Stimulated activated CD4-positive, alpha-beta T cell treated with anti-CD3 and anti-CD28 coated beads, Interleukin-12 subunit alpha, Interleukin-12 subunit beta, amount 100 ng/mL, for 48 hours (primary cell): ENCODE measurements at regions not wholly inside any gene's neighbourhood (a gene's known extent, or its start where the extent isn't known, plus 50 kb on each side); places are given as distances from the start of the nearest gene placed in this dataset.
"Not testable (repeated sequence)": the region's sequence is repeated elsewhere in the genome, so short reads cannot be mapped to it uniquely, and the experiment has no call there.

Experiments used
- DNase-seq, 3 donors: peaks; one replicate each; pipeline ENCODE4 v3.0.0-alpha.2; 2020; ENCODE audit warnings: low read depth in 2 of 3, low spot score in 1 of 3

DNA sequence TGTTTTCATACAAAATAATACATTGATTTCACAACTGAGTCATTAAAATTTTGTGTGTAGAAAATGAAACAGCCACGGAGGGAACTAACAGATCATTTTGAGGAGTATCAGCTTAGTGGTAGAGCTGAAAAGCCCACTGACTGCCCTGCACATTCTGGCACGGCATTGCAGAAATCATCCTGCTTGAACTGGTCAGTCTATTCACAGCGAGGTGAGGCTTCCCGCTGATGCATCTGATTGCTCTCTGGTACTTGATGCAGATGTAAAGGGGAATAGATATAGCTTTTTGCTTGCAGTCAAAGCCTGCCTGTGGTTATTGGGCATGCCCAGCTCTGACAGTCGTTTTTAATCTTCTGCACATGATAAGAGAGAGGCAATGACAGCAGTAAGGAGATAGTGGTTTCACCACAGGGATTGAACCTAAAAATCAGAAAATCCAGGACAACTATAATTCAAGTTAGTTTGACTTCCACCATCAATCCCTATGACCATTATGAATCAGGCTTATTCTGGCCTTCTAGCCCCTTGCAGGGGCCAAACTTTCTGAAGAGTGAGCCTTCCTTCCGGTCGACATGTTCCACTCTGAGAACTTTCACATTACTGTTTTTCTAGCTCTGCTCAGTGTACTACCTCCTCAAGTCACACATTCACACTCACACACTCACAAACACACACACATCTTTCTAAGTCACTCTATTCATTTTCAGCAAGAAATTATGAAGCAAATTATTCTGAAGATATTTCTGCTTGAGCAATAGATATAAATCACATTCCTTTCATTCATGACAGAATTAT lies 782.8 kb upstream of the NUDT12 start:
- no peak for DNase-seq

DNA sequence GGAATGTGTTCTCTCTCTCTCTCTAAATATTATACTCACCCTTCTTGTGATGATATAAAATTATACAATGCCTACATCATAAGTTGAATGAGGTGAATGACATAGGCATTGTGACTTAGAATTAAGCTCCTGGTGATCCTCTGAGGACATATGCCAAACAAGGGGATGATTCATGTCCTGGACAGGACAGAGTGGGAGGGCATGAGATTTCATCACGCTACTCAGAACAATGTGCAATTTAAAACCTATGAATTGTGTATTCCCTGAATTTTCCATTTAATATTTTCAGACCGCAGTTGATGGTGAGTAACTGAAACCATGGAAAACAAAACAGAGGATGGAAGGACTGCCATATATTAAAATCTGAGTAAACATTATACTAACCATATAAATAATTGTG lies 782.2 kb upstream of the NUDT12 start:
- DNase-seq: no peak

DNA sequence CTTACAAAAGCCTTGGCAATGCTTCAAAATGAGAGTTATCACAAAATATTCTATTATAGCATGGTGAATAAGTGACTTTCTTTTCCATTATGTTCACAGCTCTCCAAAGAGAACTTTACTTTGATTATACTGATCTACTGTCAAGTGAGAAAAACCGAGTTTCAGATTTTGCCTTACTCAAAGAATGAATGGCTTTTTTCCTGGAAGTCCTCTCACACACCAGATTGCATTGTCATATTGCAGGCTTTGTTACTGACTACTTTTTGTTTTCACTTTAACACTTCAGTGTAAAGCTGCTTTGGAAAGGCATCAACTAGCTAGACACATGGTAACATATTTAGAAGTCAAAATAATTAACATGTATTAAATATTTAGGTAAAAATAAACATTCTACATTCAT lies 765.2 kb upstream of the NUDT12 start:
- DNase-seq: no peak

DNA sequence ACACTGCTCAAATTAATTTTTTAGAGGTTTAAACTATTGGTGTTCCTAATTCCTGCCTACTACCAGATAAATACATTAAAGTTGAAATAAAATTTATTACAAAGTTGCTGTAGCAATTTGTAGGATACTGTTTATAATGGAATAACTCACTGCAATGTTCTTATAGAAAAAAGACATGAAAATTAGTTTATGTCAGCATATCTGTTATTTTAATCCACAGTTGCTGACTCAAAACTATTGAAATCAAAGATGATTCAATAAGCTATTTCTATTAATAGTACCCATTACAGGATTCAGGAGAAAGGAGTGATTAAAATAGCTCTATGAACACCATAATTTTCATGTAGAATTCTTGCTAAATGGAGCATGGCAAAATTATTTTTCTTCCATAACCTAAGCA lies 764.4 kb upstream of the NUDT12 start:
- DNase-seq: no peak

DNA sequence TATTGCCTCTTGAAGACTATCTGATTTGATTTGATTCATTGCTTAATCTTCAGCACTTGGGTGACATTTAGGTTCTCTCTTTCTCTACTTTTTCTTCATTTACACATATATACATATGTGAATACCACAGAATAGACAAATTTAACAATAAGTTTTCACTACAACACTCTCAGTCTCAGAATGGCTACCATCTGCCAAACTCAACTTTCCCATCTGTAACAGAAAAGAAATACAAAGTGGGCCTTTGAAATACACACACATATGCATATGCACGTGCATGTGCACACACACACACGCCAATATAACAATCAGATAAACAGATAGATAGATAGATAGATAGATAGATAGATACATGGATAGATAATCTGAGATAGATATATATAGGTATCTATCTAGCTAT lies 762.8 kb upstream of the NUDT12 start:
- no peak for DNase-seq

DNA sequence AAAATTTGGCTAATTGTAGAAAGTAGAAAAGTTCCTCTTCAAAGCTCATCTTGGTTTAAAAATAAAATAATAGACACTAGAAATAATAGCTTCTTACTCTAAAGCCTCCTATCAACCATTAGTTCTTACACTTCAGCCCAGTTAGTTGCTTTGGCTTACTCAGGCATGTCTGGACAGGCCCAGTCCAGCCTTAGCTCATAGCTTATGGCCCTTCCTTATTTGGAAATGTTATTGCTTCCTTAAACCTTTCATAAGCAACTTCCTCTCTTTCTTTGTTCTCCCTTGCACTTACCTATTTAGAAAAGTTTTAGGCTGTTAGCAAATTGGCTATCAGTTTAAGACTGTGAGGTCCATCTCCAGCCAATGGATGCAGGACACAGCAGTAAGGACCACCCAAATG lies 754.1 kb upstream of the NUDT12 start:
- DNase-seq: not testable (repeated sequence)

DNA sequence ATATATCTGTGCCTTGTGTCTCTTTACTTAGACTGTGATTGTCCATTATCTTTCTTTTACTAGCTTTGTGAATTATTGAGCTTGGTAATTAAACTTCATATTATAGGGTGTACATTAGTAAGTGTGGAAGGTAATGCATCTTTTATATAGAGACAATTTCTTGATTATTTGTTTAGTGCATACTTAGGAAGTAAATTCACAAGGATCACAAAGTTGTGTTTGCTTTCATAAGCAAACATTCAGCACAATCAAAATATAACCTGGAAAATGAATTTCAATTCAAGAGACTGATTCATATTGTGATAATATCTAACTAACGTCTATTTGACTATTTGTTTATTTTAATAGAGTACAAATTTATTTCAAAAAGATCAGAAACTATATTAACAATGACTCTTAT lies 749.9 kb upstream of the NUDT12 start:
- DNase-seq: no peak

DNA sequence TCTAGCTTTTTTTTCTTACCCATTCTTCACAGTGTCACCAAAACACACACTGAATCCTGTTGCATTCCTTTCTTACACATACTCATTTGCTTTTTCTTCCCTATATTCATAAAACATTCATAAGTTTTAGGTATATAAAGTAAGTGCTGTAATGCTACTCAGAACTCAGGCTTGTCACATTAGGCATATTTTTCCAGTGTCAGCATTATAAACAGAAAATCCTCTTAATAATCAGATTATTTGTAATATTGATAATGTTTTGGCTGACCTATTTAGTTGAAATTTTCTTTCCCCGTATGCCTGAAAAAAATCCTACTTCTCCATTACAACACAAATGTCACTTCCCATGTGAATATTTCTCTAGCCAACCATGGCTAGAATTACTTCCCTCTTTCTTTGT lies 743.0 kb upstream of the NUDT12 start:
- no peak for DNase-seq

DNA sequence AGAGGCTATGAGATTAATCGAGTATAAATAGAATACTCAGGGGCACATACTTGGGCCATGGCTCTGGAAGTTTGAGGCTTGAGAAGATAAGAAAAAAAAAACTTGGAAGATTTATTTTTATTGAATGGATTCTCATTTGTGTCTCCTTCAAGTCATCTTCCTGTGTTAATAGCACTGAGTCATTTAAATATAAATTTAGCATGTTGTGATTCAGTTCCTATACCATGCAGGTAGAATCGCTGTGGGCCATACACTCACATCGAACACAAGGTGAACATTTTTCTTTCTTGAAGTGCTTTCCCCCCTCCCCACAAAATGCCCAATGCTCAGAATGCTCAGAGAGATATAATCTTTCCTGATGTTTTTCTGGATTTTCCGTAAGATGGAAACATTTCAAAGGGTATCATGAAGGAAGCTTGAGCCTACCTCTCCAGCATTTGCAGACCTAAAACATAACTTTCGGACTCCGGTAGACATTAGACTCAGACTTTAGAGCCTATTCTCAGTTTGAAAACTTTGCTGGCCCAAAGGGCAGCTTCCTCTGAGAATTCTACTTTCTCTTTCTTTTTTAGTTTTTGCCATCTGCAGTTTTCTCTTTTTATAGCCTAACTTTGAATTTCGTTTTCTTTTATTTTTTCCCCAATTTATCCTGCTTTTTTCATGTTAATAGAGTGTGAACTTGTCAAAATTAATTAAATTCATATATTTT lies 737.6 kb upstream of the NUDT12 start:
- no peak for DNase-seq

DNA sequence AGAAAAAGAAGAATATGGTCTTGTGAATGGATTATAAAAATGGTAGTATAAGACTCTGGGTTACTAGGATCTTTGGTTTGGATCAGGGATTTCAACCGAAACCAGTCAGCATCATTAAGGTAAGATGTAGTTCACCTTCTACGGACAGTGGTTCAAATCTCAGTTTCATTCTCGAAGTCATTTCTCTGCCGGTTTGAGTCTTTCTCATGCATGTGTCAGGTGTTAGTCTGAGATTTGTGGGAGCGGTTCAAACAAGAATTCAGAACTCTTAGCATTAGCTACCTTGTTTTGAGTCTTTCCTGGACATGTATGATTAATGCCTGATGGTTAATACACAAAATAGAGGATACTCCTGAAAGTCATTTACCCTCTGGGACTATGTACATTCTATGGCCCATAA lies 735.9 kb upstream of the NUDT12 start:
- no peak for DNase-seq

DNA sequence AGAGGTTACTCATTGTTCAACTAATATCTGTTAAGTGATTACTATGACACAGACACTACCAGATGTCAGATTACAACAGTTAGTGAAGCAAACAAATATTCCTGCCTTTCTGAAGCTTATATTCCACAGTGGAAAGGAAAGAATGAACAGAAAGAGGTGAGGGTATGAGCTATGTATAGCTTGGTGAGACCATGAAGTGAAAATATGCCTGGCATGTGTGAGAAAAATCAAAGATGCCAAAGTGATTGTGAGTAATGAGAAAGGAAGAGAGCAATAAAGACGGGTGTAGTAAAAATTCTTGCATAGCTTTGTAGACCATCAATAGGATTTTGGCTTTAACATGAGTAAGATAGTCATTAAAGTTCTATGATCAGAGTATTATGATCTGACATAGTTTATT lies 734.5 kb upstream of the NUDT12 start:
- no peak for DNase-seq

DNA sequence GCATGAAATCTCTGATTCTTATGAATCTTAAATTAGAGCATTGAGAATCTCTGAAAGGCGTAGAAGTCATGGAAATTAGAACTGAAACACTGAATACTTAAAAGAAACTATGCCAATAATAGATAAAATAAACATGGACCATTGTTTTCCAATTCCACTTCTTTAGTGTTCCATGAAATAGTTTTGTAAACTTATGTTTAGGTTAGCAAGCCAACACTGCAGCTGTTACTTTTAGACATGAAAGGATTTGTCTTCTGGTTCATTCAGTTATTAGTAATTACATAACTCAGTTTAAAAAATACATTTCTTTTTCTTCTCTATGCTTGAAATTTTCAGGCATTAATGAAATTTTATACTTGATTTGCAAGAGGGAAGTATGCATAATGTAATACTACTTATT lies 733.4 kb upstream of the NUDT12 start:
- no peak for DNase-seq

DNA sequence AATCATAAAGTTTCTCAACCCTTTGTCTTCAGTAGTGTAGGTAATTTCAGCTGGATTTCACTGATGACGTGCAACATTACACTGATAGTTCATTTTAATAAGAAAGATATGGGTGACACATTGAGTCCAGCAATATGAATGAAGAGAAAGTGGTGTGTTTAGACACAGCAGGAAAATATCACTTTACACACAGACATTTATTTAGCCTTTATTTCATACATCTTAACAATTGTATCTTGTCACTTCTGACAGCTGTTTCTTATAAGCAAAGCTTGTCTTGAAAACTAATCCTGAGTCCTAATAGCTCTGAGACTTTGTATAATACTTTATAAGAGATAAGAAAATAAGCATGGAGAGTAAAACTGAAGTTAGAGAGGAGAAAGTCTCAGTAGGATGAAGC lies 720.5 kb upstream of the NUDT12 start:
- DNase-seq: no peak

DNA sequence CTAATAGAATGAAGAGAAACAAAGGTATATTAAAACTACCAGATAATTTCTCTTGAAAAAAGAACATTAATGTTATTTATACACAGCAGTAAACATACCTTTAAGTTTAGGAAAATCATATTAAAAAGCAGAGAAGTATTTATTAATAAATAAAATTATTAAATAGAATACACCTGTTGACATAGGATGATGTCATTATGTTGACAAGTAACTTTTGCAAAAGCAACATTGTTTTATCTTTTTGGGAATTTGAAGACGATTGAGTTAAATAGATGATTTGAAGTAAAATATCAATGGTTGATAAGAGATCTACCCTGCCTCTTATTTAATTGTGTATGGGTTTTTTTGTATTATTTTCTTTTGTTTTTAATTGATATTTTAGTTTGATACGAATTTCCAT lies 711.1 kb upstream of the NUDT12 start:
- DNase-seq: no peak

DNA sequence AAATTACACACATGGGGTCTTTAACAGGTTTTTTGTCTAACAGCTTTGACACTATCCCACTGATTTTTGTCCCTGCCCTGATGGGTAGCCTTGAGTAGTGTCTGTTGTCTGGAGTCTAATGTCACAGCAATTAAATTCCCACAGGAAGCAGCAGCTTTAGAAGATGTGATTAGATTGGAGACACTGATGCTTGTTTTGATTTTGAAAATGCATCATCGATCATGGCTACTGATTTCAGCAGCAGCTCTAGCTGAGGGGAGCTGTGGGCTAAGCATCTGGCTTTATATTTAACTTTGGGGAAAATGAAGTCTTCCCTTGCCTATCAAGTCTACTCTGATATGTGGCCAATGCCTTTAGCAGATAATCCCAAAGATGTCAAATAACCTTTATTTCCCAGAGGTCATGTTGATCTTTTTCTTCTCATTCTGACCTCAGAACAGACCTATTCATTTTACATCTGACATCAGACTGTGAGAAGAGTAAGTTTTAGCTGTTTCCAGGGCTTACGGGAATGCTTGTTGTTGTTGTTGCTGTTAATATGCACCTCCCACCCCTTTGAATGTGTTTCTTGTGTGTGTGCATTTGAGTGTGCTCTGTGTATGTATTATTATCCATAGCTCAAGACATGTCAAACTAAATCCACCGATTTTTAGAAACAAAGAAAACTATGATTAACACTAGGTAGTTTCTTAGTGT lies 704.9 kb upstream of the NUDT12 start:
- no peak for DNase-seq

DNA sequence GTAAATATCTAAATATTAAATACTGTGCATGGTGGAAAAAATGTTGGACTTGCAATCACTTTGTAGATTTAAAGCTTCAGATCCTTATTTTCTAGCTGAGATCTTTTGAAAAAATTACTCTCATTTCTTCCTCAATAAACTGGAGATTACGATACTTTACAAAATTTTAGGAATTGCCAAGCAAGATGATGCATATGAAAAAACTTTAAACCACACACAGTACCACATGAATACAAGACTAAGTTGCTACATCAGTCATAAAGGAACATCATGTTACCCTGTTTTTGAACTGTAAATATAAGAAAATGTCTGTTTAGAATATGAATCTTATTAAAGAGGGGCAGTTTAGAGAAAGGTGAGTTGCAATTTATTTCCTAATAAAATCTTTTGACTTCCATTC lies 703.6 kb upstream of the NUDT12 start:
- no peak for DNase-seq

DNA sequence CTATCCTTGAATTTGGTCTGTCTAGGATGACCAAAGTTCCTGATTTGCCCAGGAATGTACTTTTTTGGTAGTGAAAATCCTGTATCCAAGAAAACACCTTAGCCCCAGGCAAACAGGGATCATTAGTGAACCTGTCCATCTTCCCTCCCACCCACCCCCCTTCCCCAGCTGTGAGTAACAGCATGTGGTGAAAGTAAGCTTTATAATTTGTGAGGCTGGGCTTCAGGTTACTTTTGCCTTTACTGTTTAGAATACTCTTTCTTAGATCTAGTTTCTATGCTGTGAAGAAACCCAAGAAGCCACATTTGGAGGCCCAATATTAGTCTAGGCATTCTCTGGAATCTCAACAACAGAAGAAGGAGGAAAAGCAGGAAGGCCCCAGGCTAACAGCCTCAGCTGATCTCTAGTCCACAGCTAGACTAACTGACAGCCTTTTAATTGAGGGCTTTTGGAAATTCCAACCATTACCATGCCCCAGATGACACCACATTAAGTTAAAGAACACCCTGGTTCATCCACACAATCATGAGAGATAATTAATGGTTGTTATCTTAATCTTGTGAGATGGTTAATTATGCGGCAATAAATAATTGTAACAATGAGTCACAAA lies 703.0 kb upstream of the NUDT12 start:
- DNase-seq: no peak

DNA sequence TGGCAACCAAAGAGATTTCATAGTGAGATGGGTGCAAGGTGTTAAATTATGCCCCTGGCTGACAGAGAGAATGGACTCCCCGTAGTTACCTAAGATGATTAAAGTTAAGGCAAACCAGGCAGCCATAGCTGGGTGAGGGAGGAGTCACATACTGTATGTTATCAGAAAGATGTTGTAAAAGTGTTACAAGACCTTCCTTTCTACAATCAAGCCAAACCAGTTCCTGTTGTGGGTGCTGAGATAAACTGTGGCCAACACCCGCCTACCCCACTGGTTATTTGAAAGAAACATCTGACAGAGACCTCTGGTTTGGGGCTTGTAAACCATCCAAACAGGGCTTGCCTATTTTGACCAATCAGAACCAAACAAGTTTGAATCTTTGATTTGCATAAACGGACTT lies 684.7 kb upstream of the NUDT12 start:
- no peak for DNase-seq

DNA sequence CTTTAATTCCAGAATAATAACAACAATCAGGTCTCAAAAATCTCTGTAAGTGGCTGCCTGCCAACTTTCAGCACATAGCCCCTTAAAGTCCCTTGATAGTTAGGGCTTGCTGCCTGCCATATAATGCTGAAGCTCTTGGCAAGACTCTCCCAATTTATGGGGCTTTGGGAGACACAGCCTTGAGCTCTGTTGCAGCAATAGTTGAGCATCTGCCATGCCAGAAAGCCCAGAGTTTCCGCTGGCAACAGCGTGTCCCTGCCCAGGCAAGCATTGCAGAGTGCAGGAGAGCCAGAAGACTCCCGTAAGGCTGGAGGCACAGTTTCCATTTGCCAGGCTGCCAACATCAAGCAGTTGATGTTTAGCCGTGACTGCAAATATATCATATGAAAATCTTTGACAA lies 678.5 kb upstream of the NUDT12 start:
- DNase-seq: no peak

DNA sequence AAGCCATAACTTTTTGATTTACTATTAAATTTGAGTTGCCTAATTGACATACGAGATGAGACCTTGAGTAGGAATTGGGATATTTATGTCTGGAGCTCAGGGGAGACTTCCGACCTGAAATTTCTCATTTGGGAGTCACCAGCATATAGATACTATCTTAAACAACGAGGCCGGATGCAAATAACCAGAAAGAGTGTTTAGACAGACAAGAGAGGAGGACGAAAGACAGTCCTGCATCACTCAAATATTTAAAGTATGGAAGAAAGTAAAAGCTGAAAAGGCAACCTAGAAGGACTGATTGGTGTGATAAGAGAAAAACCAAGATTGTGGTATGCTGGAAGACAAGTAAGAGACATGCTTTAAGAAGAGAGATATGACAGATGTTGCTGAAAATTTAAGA lies 675.0 kb upstream of the NUDT12 start:
- no peak for DNase-seq

DNA sequence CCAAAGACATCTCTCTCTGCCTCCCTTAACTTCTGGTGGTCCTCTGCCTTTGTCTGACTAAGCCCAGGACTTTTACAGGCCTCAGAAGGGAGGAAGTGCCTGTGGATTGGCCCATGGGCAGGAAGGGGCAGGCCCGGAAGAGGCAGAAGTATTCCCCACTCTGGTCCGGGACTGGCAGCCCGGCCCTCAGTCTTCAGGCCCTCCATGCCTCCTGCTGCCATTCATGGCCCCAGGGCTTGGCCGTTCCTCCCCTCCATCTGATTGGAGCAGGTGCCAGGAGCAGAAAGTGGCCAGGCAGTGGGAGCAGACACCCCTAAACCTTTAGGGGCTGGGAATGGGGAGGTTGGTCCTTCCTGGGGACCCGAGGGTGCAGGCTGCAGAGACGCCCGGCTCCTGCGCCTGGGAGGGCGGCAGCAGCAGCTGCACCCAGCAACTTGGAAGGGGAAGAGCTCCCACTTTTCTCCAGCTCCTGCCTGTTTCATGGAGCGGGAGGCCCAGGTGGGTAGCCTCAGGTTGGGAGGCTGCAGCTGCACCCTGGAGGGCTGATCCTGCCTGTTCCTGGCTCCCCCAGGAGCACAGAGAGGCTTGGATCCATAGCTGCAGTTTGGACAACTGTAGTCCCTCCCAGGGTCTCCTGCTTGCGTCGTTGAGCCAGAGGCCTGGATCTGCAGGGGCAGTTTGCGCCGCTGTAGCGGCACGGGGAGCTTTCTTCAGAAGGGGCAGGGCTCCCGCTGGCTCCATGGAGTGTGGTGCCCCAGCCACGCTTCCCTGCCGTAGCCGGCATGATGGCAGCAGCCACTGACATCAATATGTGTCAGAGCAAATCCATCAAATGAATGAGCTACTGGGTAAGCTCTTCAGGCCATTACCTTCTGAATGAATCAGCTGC lies 661.5 kb upstream of the NUDT12 start:
- DNase-seq: no peak
